ENCODE measurements at regions not wholly inside any gene's neighbourhood (a gene's known extent, or its start where the extent isn't known, plus 50 kb on each side); places are given as distances from the start of the nearest gene placed in this dataset.

DNA sequence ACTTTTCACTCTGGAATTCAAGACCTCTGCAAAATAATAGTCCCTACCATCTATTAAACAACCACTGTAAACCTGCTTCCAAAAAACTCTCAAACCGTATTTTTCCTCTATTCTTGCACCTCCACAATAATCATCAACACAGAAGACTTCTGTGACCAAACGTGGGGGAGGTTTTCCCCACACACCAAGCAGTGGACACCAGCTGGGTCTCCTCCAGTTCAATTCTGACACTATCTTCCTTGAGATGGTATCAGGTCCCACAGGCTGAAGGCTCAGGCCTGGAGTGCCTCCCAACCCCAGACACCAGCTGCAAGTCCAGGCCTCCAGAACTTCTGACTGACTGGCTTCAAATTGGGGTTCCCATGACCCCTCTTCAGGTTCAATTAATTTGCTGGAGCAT lies 89.6 kb upstream of the RAP2B start:
- TF ChIP-seq, protein P1, sequence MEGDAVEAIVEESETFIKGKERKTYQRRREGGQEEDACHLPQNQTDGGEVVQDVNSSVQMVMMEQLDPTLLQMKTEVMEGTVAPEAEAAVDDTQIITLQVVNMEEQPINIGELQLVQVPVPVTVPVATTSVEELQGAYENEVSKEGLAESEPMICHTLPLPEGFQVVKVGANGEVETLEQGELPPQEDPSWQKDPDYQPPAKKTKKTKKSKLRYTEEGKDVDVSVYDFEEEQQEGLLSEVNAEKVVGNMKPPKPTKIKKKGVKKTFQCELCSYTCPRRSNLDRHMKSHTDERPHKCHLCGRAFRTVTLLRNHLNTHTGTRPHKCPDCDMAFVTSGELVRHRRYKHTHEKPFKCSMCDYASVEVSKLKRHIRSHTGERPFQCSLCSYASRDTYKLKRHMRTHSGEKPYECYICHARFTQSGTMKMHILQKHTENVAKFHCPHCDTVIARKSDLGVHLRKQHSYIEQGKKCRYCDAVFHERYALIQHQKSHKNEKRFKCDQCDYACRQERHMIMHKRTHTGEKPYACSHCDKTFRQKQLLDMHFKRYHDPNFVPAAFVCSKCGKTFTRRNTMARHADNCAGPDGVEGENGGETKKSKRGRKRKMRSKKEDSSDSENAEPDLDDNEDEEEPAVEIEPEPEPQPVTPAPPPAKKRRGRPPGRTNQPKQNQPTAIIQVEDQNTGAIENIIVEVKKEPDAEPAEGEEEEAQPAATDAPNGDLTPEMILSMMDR (IDR thresholded peaks at IDR 0.05; ENCODE audit: extremely low read depth, low read depth, low read length), result no peak

DNA sequence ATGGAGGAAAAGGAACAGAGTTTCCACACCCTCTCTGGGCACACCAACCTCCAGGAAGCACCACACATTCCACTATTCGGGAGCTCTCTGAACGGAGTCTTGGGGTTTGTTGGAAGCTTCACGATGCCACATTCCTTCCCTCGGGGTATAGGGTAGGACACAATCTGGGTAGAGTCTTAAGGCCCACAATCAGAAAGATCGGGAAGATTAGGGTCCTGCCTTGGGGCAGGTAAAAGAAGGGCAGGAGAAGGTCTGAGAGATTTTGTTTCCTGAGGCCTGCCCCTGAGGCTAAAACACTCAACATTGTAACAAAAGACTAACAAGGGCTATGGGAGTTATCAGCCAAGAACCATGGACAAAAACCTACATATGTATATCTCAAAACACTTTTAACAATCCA lies 89.2 kb upstream of the RAP2B start:
- Histone ChIP-seq H2AFZ (ENCODE audit: low read length) (no peak overlapping the region), H3K4me2 (ENCODE audit: insufficient read depth, low read length) (no peak overlapping the region), H3K27ac (ENCODE audit: low read depth, low read length) (no peak overlapping the region), H3K36me3 (ENCODE audit: insufficient read depth, low read length) (no peaks in the 10 kb centered on the region), H3K9me3 (ENCODE audit: low read depth, low read length) (no peaks in the 10 kb centered on the region), H3K27me3 (ENCODE audit: insufficient read depth, low read length) (no peaks in the 10 kb centered on the region), H3K79me2 (ENCODE audit: insufficient read depth, low read length) (no peaks in the 10 kb centered on the region), H3K4me3 (ENCODE audit: insufficient read depth, low read length) (no peak overlapping the region), H4K20me1 (ENCODE audit: insufficient read depth, low read length) (no peaks in the 10 kb centered on the region), H3K4me1 (ENCODE audit: insufficient read depth, low read length) (peaks cover 4% of the 10 kb centered on the region)
- no peak for DNase-seq (ENCODE audit: insufficient read length, low spot score, missing footprints)
- TF ChIP-seq, protein P1 (IDR thresholded peaks at IDR 0.05; ENCODE audit: extremely low read depth, low read depth, low read length), result no peak

More for the DNA sequence above, 89.6 kb upstream of the RAP2B start:
- no peak overlapping the region for H3K27ac ChIP-seq (ENCODE audit: low read depth, low read length)
- H3K4me2 ChIP-seq (ENCODE audit: insufficient read depth, low read length), result no peak overlapping the region
- peaks cover 4% of the 10 kb centered on the region for H3K4me1 ChIP-seq (ENCODE audit: insufficient read depth, low read length)
- H3K4me3 ChIP-seq (ENCODE audit: insufficient read depth, low read length), result no peak overlapping the region
- no peaks in the 10 kb centered on the region for H3K36me3 ChIP-seq (ENCODE audit: insufficient read depth, low read length)
- DNase-seq (ENCODE audit: insufficient read length, low spot score, missing footprints), result no peak
- no peaks in the 10 kb centered on the region for H4K20me1 ChIP-seq (ENCODE audit: insufficient read depth, low read length)
- no peak overlapping the region for H2AFZ ChIP-seq (ENCODE audit: low read length)
- H3K79me2 ChIP-seq (ENCODE audit: insufficient read depth, low read length), result no peaks in the 10 kb centered on the region
- H3K27me3 ChIP-seq (ENCODE audit: insufficient read depth, low read length), result no peaks in the 10 kb centered on the region
- no peaks in the 10 kb centered on the region for H3K9me3 ChIP-seq (ENCODE audit: low read depth, low read length)

DNA sequence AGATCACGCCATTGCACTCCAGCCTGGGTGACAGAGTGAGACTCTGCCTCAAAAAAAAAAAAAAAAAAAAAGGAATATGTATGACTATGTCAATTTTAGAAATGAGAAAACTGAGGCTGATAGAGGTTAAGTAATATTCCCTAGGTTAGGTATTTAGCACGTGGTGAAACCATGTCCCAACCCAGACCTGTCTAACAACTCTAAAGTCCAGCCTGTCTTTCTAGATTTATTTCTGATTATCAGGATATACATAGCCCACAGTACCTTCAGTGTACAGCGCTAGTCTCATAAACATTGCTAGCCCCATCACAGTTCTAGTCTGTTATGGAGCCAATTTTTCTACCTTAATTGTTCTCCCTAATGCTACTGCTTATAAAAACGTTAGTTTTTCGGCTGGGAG lies 88.4 kb upstream of the RAP2B start:
- Histone ChIP-seq H3K4me1 (ENCODE audit: insufficient read depth, low read length) (peaks cover 4% of the 10 kb centered on the region), H3K4me3 (ENCODE audit: insufficient read depth, low read length) (no peak overlapping the region), H3K9me3 (ENCODE audit: low read depth, low read length) (no peaks in the 10 kb centered on the region), H3K27ac (ENCODE audit: low read depth, low read length) (no peak overlapping the region), H3K27me3 (ENCODE audit: insufficient read depth, low read length) (no peaks in the 10 kb centered on the region), H2AFZ (ENCODE audit: low read length) (no peak overlapping the region), H3K36me3 (ENCODE audit: insufficient read depth, low read length) (no peaks in the 10 kb centered on the region), H3K79me2 (ENCODE audit: insufficient read depth, low read length) (no peaks in the 10 kb centered on the region), H3K4me2 (ENCODE audit: insufficient read depth, low read length) (no peak overlapping the region), H4K20me1 (ENCODE audit: insufficient read depth, low read length) (no peaks in the 10 kb centered on the region)
- DNase-seq (ENCODE audit: insufficient read length, low spot score, missing footprints), result no peak
- TF ChIP-seq, protein P1 (IDR thresholded peaks at IDR 0.05; ENCODE audit: extremely low read depth, low read depth, low read length), result no peak

DNA sequence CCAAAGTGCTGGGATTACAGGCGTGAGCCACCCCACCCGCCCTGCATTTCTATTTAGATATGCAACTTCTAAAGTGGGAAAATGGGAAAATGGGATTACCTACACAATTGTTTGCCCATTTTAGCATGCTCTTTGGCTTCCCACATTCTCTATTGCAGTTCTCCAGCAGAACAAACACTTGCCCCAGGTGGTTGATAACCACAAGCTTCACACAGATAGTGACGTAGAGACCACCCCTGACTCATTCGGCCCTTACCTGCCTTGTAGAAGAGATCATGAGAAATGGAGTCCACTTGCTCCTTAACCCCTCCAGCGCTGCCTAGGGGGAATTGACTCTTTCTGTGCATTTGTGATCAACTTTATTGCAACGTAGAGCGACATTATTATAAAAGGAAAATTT lies 83.2 kb upstream of the RAP2B start:
- no peak overlapping the region for H3K4me3 ChIP-seq (ENCODE audit: insufficient read depth, low read length)
- H3K36me3 ChIP-seq (ENCODE audit: insufficient read depth, low read length), result no peaks in the 10 kb centered on the region
- TF ChIP-seq, protein P1 (IDR thresholded peaks at IDR 0.05; ENCODE audit: extremely low read depth, low read depth, low read length), result no peak

More for the DNA sequence above, 83.2 kb upstream of the RAP2B start:
- Histone ChIP-seq H3K4me1 (ENCODE audit: insufficient read depth, low read length) (no peaks in the 10 kb centered on the region), H3K79me2 (ENCODE audit: insufficient read depth, low read length) (no peaks in the 10 kb centered on the region), H4K20me1 (ENCODE audit: insufficient read depth, low read length) (no peaks in the 10 kb centered on the region), H2AFZ (ENCODE audit: low read length) (no peak overlapping the region), H3K9me3 (ENCODE audit: low read depth, low read length) (no peaks in the 10 kb centered on the region), H3K27me3 (ENCODE audit: insufficient read depth, low read length) (no peaks in the 10 kb centered on the region), H3K27ac (ENCODE audit: low read depth, low read length) (no peak overlapping the region), H3K4me2 (ENCODE audit: insufficient read depth, low read length) (no peak overlapping the region)
- no peak for DNase-seq (ENCODE audit: insufficient read length, low spot score, missing footprints)
